H1 (cell line): ENCODE measurements at regions not wholly inside any gene's neighbourhood (a gene's known extent, or its start where the extent isn't known, plus 50 kb on each side); places are given as distances from the start of the nearest gene placed in this dataset.

ENCODE experiments used
- ATF3 ChIP-seq: IDR thresholded peaks from 2 replicates; pipeline ENCODE4 v1.6.1; 2011; ENCODE audit warnings: low read depth, mild to moderate bottlenecking, low read length; ENCODE audit not compliant: insufficient read depth
- CBX5 ChIP-seq: fragments of 300-800, 300-1000 bp; sonication (generic); IDR thresholded peaks from 2 replicates; pipeline ENCODE4 v1.7.1; 2016; ENCODE audit warnings: antibody characterized with exemption, low read length, low read depth
- CREB1 ChIP-seq: IDR thresholded peaks from 2 replicates; pipeline ENCODE4 v1.6.1; 2012; ENCODE audit warnings: inconsistent platforms
- CTCF ChIP-seq, 3 experiments: IDR thresholded peaks; 1 replicate in 2 of 3; 2 replicates in 1 of 3; pipeline versions ENCODE4 v1.5.1 to v1.6.1; 2011; ENCODE audit warnings: low read length in 3 of 3, mild to moderate bottlenecking in 3 of 3, inconsistent platforms in 2 of 3, low read depth in 1 of 3, moderate library complexity in 1 of 3; ENCODE audit not compliant: insufficient read depth in 1 of 3; ENCODE audit errors: control extremely low read depth in 1 of 3
- EGR1 ChIP-seq: IDR thresholded peaks from 2 replicates; pipeline ENCODE4 v1.6.1; 2011; ENCODE audit warnings: low read depth, low read length, borderline replicate concordance
- EZH2 ChIP-seq: fragments of 200-600 bp; sonication (generic); IDR thresholded peaks from 2 replicates; pipeline ENCODE4 v1.7.1; 2012; ENCODE audit warnings: low read depth, mild to moderate bottlenecking, moderate library complexity, low read length, inconsistent platforms; ENCODE audit not compliant: severe bottlenecking
- GTF2F1 ChIP-seq: IDR thresholded peaks from 2 replicates; pipeline ENCODE4 v1.6.1; 2012; ENCODE audit warnings: low read depth, low read length, improper control_type of control experiment, borderline replicate concordance
- MAFK ChIP-seq: IDR thresholded peaks from 2 replicates; pipeline ENCODE4 v1.6.1; 2012; ENCODE audit warnings: low read depth, mild to moderate bottlenecking, improper control_type of control experiment, low read length
- NRF1 ChIP-seq: IDR thresholded peaks from 2 replicates; pipeline ENCODE4 v1.6.1; 2011; ENCODE audit warnings: mild to moderate bottlenecking, low read depth, low read length, improper control_type of control experiment
- POLR2A ChIP-seq, 2 experiments: IDR thresholded peaks; 1 replicate in 1 of 2; 2 replicates in 1 of 2; pipeline ENCODE4 v1.6.1; 2011; ENCODE audit warnings: low read depth in 2 of 2, low read length in 2 of 2, mild to moderate bottlenecking in 2 of 2; ENCODE audit errors: control extremely low read depth in 1 of 2
- RNF2 ChIP-seq: fragments of 200-900, 300-1000 bp; sonication (generic); IDR thresholded peaks from 2 replicates; pipeline ENCODE4 v1.7.1; 2016; ENCODE audit warnings: borderline replicate concordance, low read depth, mild to moderate bottlenecking, antibody characterized with exemption, low read length; ENCODE audit not compliant: poor library complexity, severe bottlenecking; ENCODE audit errors: missing control alignments
- RXRA ChIP-seq: IDR thresholded peaks from 2 replicates; pipeline ENCODE4 v1.6.1; 2011; ENCODE audit warnings: low read depth, mild to moderate bottlenecking, low read length, moderate library complexity; ENCODE audit not compliant: insufficient read depth
- ZNF274 ChIP-seq: IDR thresholded peaks from 2 replicates; pipeline ENCODE4 v1.7.0; 2012; ENCODE audit warnings: low read length, borderline replicate concordance; ENCODE audit errors: extremely low read depth

GRCh38 chr4:99712099-99712498, 54.5 kb upstream of the C4orf54 start:
- TF ChIP-seq CREB1 (no peak), GTF2F1 (no peak), MAFK (no peak), CBX5 (no peak), CTCF (IDR thresholded peaks at IDR 0.05; ENCODE audit: control extremely low read depth in 1 of 3, insufficient read depth in 1 of 3, low read depth in 1 of 3, low read length in 3 of 3) (no peak), NRF1 (no peak), EGR1 (no peak), POLR2A (IDR thresholded peaks at IDR 0.05; ENCODE audit: control extremely low read depth in 1 of 2, low read depth in 2 of 2, low read length in 2 of 2) (no peak), EZH2 (no peak), RXRA (no peak), ZNF274 (no peak), RNF2 (no peak), ATF3 (no peak)
